Left ventricle myocardium superior (tissue), 1 donor: ENCODE measurements at regions not wholly inside any gene's neighbourhood (a gene's known extent, or its start where the extent isn't known, plus 50 kb on each side); places are given as distances from the start of the nearest gene placed in this dataset.
A peak's percentile ranks its signal among the peaks of the same experiment; 100 is the strongest.
"Not testable (repeated sequence)": the region's sequence is repeated elsewhere in the genome, so short reads cannot be mapped to it uniquely, and the experiment has no call there.

ENCODE experiments used
- ATAC-seq: fragments of 200-7000 bp; cut with Tn5 transposase; one replicate; pipeline ENCODE4 v1.9.1; 2020; ENCODE audit warnings: mild to moderate bottlenecking, moderate library complexity
- DNase-seq: peaks from one replicate; pipeline ENCODE4 v3.0.0-alpha.2; 2020
- intact Hi-C: fragments of 100-400 bp; cut with micrococcal nuclease; formaldehyde crosslinking; loops from one replicate; pipeline ENCODE4 v1.11.0; 2022
- donor health status: DM: no; HTN: yes; CAD: no; lungs with severe emphysema.

- ATAC-seq (peak; percentile 38), DNase-seq (no peak)
- intact Hi-C loops, result no loop called here
These were observed 467.5 kb downstream of the DTWD2 start for GRCh38 chr5:118520771-118521415.

GRCh38 chr5:118519466-118519865, 468.9 kb downstream of the DTWD2 start:
- peak; percentile 57 for ATAC-seq
- intact Hi-C loops, result no loop called here

GRCh38 chr5:118518720-118519119, 469.6 kb downstream of the DTWD2 start:
- intact Hi-C loops, result no loop called here
- DNase-seq (no peak), ATAC-seq (no peak)

More at GRCh38 chr5:118519466-118519865, 468.9 kb downstream of the DTWD2 start:
- no peak for DNase-seq

DNA sequence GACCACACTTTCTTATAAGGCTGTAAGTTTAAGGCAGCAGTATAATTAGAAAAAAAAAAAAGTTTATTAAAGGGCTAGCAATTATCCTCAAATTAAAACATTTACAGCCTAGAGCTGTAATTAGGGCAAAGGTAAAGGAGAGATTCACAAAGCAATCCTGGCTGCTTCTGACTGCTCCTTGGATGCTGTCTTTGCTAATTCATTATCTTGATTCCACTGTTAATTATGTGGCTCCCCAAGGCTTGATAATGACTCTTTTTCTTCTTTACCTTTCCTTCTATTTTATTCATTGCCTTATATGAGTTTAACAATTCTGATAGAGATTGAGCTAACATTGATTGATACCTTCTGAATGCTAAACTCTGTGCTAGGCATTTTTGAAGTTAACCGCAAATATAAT, 476.5 kb downstream of the DTWD2 start:
- ATAC-seq (no peak), DNase-seq (no peak)
- intact Hi-C loops, result no loop called here

DNA sequence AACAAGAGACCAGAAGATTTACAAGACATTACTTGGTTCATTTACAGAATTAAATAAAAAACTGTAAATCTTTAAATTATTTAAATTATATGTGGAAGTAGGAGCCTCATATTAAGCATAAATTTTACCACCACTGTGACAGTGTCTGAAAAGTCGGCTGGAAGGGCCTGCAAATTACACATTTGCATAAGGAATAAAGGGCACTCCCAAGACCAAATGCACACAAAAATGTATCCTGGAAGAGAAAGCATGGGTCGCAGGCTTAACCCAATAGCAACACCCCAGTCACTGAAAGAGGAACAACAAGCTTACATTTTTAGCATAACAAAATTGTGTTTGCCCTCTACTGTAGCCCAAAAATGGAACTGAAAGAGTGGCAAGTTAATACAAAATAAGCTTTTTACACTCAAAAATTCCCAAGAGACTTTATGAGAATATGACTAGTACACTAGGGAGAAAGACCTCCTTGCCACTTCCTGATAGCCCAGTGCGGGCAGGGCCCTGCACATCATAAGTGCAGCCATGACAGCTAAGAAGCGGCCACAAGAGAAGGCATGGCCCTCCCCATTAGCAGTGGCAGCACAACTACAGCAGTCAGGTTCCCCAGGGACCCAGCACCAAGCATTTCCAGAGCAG, 482.0 kb downstream of the DTWD2 start:
- no peak for ATAC-seq

DNA sequence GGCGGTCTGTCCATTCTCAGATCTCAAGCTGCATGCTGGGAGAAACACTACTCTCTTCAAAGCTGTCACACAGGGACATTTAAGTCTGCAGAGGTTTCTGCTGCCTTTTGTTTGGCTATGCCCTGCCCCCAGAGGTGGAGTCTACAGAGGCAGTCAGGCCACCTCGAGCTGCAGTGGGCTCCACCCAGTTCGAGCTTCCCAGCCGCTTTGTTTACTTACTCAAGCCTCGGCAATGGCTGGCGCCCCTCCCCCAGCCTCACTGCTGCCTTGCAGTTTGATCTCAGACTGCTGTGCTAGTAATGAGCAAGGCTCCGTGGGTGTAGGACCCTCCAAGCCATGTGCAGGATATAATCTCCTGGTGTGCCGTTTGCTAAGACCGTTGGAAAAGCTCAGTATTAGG, 486.1 kb downstream of the DTWD2 start:
- DNase-seq, intact Hi-C loops, ATAC-seq: not testable (repeated sequence)

More for the DNA sequence above, 482.0 kb downstream of the DTWD2 start:
- intact Hi-C loops, result no loop called here
- DNase-seq, result no peak

- DNase-seq, result no peak
- intact Hi-C loops, result no loop called here
- ATAC-seq, result no peak
These were observed 497.0 kb downstream of the DTWD2 start for GRCh38 chr5:118491351-118491750.

GRCh38 chr5:118486647-118487225, 501.6 kb downstream of the DTWD2 start:
- DNase-seq, result no peak

GRCh38 chr5:118479285-118479684, 509.1 kb downstream of the DTWD2 start:
- DNase-seq (peak; percentile 27), ATAC-seq (peak; percentile 53)
- intact Hi-C loops, result no loop called here

More at GRCh38 chr5:118486647-118487225, 501.6 kb downstream of the DTWD2 start:
- intact Hi-C loops, result no loop called here
- no peak for ATAC-seq

- no peak for DNase-seq
- ATAC-seq, result no peak
- intact Hi-C loops, result no loop called here
These were observed 509.5 kb downstream of the DTWD2 start for GRCh38 chr5:118478852-118479251.

DNA sequence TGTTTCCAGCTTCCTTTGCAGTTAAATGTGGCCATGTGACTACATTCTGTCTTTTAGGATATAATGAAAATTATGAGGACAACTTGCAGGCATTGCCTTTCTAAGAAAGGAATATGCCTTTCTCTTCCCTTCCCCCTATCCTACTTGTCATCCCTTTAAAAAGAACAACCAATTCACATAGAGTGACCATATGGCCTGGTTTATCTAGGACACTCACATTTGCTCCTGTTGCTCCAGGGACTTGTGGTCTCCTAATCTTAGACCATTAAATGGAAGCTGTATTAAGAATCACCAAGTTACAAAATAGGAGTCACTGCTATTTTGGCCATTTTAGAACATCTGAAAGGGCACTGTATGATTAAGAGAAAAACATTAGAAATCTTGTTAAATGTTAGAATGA, 520.3 kb downstream of the DTWD2 start:
- intact Hi-C loops, result no loop called here
- ATAC-seq (peak; percentile 55), DNase-seq (no peak)

- DNase-seq, result no peak
These were observed 521.2 kb downstream of the DTWD2 start for GRCh38 chr5:118467103-118467502.

DNA sequence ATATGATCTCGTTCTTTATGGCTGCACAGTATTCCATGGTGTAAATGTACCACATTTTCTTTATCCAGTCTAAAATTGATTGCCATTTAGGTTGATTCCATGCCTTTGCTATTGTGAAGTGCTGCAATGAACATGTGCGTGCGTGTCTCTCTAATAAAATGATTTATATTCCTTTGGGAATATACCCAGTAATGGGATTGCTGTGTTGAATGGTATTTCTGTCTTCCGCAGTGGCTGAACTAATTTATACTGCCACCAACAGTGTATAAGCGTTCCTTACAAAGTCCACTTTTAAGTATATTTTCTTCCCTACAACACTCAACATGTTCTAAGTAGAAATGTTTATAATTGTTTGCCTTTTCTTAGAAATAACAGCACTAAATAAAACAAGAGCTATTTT, 521.9 kb downstream of the DTWD2 start:
- ATAC-seq, result no peak
- intact Hi-C loops, result no loop called here
- no peak for DNase-seq

More at GRCh38 chr5:118467103-118467502, 521.2 kb downstream of the DTWD2 start:
- intact Hi-C loops, result no loop called here
- no peak for ATAC-seq

DNA sequence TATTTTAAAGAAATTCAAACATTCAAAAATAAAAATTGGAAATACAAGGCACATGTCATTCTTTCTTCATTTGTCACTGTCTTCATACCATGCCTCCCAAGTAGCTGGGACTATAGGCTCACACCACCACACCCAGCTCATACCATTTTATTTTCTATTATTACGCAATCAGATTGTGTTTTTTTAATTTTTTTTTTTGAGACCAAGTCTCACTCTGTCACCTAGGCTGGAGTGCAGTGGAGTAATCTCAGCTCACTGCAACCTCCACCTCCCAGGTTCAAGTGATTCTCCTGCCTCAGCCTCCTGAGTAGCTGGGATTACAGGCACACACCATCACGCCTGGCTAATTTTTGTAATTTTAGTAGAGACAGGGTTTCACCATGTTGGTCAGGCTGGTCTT, 526.1 kb downstream of the DTWD2 start:
- intact Hi-C loops, DNase-seq, ATAC-seq: not testable (repeated sequence)

DNA sequence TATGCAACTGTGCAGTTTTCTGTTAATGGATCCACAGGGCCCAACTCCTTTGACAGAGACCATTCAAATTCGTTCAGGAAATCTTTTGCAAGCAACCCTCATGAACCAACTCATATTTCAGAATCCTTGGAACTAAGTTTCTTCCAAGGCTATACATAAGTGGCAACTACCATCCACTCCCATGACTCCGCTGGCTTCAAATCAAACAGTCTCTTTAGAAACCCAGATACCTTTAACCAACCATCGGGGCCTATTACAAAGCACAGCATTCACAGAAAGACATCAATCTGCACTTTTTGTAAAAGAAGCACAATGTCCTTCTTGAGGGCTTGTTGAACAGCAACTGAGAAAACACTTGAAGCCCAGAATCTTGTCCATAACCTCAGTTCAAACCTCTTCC, 526.9 kb downstream of the DTWD2 start:
- DNase-seq (no peak), ATAC-seq (no peak)
- intact Hi-C loops, result no loop called here

- intact Hi-C loops, result no loop called here
- no peak for DNase-seq
- ATAC-seq, result peak; percentile 31
These were observed 528.9 kb downstream of the DTWD2 start for GRCh38 chr5:118459490-118459889.

GRCh38 chr5:118456085-118456484, 532.3 kb downstream of the DTWD2 start:
- intact Hi-C loops, result no loop called here
- DNase-seq, result no peak
- no peak for ATAC-seq

GRCh38 chr5:118451697-118452247, 536.6 kb downstream of the DTWD2 start:
- DNase-seq, result no peak
- intact Hi-C loops, result no loop called here
- ATAC-seq, result no peak

DNA sequence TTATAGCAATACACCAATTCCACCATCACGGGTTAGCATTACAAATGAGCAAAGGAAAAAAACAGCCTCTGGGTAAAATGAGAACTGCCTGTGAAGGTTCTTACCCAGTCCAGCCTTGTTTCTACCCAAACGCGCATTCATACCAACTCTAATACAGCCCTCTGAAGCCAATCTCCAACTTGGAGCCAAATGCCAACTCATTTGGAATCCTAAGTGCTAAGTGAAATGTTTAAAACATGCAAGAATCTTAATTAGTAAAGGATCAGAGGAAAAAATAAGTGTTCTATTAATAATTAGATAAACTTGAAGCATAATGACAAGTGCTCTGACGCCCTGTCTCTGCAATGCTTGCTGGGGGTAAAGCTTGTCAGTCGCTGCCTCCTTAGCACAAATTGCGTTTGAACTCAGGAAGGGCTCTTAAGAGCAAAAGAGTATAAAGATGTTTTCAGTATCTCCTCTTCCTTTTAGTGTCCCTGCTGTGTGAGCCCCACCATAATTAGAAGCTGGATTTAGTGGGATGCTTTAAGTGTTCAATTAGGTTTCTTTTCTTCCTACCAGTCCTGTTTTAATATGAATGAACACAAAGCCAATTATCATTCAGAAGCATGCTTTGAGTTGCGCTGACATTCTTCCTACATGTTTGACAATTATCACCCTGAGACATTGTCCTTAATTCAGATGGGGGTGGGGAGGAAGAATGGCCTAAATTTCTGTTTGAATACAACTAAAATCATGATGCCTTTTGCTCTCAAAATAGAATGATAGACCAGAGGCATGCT, 537.6 kb downstream of the DTWD2 start:
- ATAC-seq (no peak), DNase-seq (no peak)
- intact Hi-C loops, result no loop called here

- intact Hi-C loops, result no loop called here
- no peak for DNase-seq
These were observed 541.0 kb downstream of the DTWD2 start for GRCh38 chr5:118447350-118447749.

More at GRCh38 chr5:118447350-118447749, 541.0 kb downstream of the DTWD2 start:
- ATAC-seq, result no peak
